Neural cell (in vitro differentiated cells): ENCODE measurements at regions not wholly inside any gene's neighbourhood (a gene's known extent, or its start where the extent isn't known, plus 50 kb on each side); places are given as distances from the start of the nearest gene placed in this dataset.

Source experiments
- H2AFZ ChIP-seq: fragments of 200-600, 300-800 bp; sonication (generic), shearing (Covaris generic); 2 replicates; pipeline ENCODE4 v1.6.0; 2014; ENCODE audit warnings: low read depth, mild to moderate bottlenecking, antibody characterized with exemption, low read length, moderate library complexity
- H3F3A ChIP-seq: fragments of 200-600 bp; shearing (Covaris generic); 2 replicates; pipeline ENCODE4 v1.6.1; 2016; ENCODE audit warnings: mild to moderate bottlenecking, moderate library complexity, mixed read lengths, antibody characterized with exemption, low read length; ENCODE audit not compliant: insufficient read depth, poor library complexity, severe bottlenecking
- H3K27ac ChIP-seq: fragments of 200-600, 300-800 bp; sonication (generic), shearing (Covaris generic); 2 replicates; pipeline ENCODE4 v1.5.1; 2014; ENCODE audit warnings: mild to moderate bottlenecking, low read length, moderate library complexity
- H3K27me3 ChIP-seq: fragments of 300-800, 200-600 bp; sonication (generic), shearing (Covaris generic); 2 replicates; pipeline ENCODE4 v1.6.0; 2014; ENCODE audit warnings: mild to moderate bottlenecking, low read depth, low read length, moderate library complexity; ENCODE audit not compliant: insufficient read depth
- H3K36me3 ChIP-seq: fragments of 300-800, 200-600 bp; sonication (generic), shearing (Covaris generic); 2 replicates; pipeline ENCODE4 v1.5.1; 2014; ENCODE audit warnings: mild to moderate bottlenecking, antibody characterized with exemption, low read length, moderate library complexity; ENCODE audit not compliant: insufficient read depth
- H3K4me2 ChIP-seq: fragments of 300-800, 200-600 bp; sonication (generic), shearing (Covaris generic); 2 replicates; pipeline ENCODE4 v1.6.0; 2014; ENCODE audit warnings: mild to moderate bottlenecking, low read length
- H3K4me3 ChIP-seq: fragments of 300-800, 200-600 bp; sonication (generic), shearing (Covaris generic); 2 replicates; pipeline ENCODE4 v1.5.1; 2014; ENCODE audit warnings: mild to moderate bottlenecking, low read length, moderate library complexity
- H3K79me2 ChIP-seq: fragments of 200-600 bp; shearing (Covaris generic); replicated peaks from 2 replicates; pipeline ENCODE4 v1.6.0; 2014; ENCODE audit warnings: mild to moderate bottlenecking, low read length, moderate library complexity; ENCODE audit not compliant: insufficient read depth
- H3K9ac ChIP-seq: fragments of 300-800, 200-600 bp; sonication (generic), shearing (Covaris generic); 2 replicates; pipeline ENCODE4 v1.6.1; 2016; ENCODE audit warnings: mild to moderate bottlenecking, low read length, mixed read lengths
- H3K9me2 ChIP-seq: fragments of 200-600 bp; shearing (Covaris generic); 2 replicates; pipeline ENCODE4 v1.6.1; 2016; ENCODE audit warnings: mild to moderate bottlenecking, low read length, mixed read lengths; ENCODE audit not compliant: insufficient read depth
- H3K9me3 ChIP-seq: fragments of 200-600, 300-800 bp; sonication (generic), shearing (Covaris generic); 2 replicates; pipeline ENCODE4 v1.6.1; 2016; ENCODE audit warnings: mild to moderate bottlenecking, mixed run types, low read length, moderate library complexity, mixed read lengths
- H4K20me1 ChIP-seq: fragments of 200-600 bp; shearing (Covaris generic); 2 replicates; pipeline ENCODE4 v1.6.1; 2016; ENCODE audit warnings: mild to moderate bottlenecking, mixed run types; ENCODE audit not compliant: insufficient read depth
- CTCF ChIP-seq: fragments of 450-650 bp; IDR thresholded peaks from 2 replicates; pipeline ENCODE4 v1.5.1; 2014; ENCODE audit warnings: antibody characterized with exemption, mild to moderate bottlenecking, moderate library complexity; ENCODE audit not compliant: poor library complexity, severe bottlenecking
- EP300 ChIP-seq: fragments of 450-650 bp; conservative IDR thresholded peaks from 2 replicates; pipeline ENCODE4 v1.6.1; 2014; ENCODE audit warnings: antibody characterized with exemption, mild to moderate bottlenecking, moderate library complexity; ENCODE audit not compliant: poor library complexity, severe bottlenecking
- EZH2 ChIP-seq: fragments of 200-600, 300-800 bp; shearing (Covaris generic), sonication (generic); IDR thresholded peaks from 2 replicates; pipeline ENCODE4 v1.6.1; 2014; ENCODE audit warnings: antibody characterized with exemption, low read length, borderline replicate concordance, mild to moderate bottlenecking; ENCODE audit not compliant: insufficient read depth, poor library complexity, severe bottlenecking
- MXI1 ChIP-seq: fragments of 450-650 bp; conservative IDR thresholded peaks from 2 replicates; pipeline ENCODE4 v1.6.1; 2014; ENCODE audit warnings: antibody characterized with exemption, mild to moderate bottlenecking; ENCODE audit not compliant: poor library complexity, severe bottlenecking
- POLR2AphosphoS5 ChIP-seq: IDR thresholded peaks from 2 replicates; pipeline ENCODE4 v1.6.1; 2012
- RAD21 ChIP-seq: fragments of 450-650 bp; conservative IDR thresholded peaks from 2 replicates; pipeline ENCODE4 v1.6.1; 2014; ENCODE audit warnings: antibody characterized with exemption, mild to moderate bottlenecking, moderate library complexity
- REST ChIP-seq: IDR thresholded peaks from 2 replicates; pipeline ENCODE4 v1.6.1; 2012; ENCODE audit warnings: borderline replicate concordance
- SMC3 ChIP-seq: fragments of 450-650 bp; conservative IDR thresholded peaks from 2 replicates; pipeline ENCODE4 v1.6.1; 2014; ENCODE audit warnings: antibody characterized with exemption, mild to moderate bottlenecking, moderate library complexity; ENCODE audit not compliant: poor library complexity
- TAF1 ChIP-seq: IDR thresholded peaks from 2 replicates; pipeline ENCODE4 v1.6.1; 2012; ENCODE audit warnings: low read depth

GRCh38 chr15:97790180-97790579 lies 170.3 kb upstream of the ARRDC4 start:
- no peak for TF ChIP-seq REST
- TF ChIP-seq CTCF, result no peak
- no peak for TF ChIP-seq MXI1
- no peak for TF ChIP-seq SMC3
- Histone ChIP-seq H3K4me3 (no peak overlapping the region), H3K36me3 (no peaks in the 10 kb centered on the region), H3K79me2 (no peaks in the 10 kb centered on the region), H3K9ac (no peak overlapping the region), H2AFZ (no peak overlapping the region), H3K27ac (no peak overlapping the region), H3K27me3 (no peaks in the 10 kb centered on the region), H3K9me2 (no peaks in the 10 kb centered on the region), H3K9me3 (no peaks in the 10 kb centered on the region), H3K4me2 (no peak overlapping the region), H4K20me1 (no peaks in the 10 kb centered on the region), H3F3A (no peaks in the 10 kb centered on the region)

GRCh38 chr15:97791824-97792792 lies 168.4 kb upstream of the ARRDC4 start:
- Histone ChIP-seq H4K20me1 (no peaks in the 10 kb centered on the region), H3K9me2 (no peaks in the 10 kb centered on the region), H3K27ac (no peak overlapping the region), H3K9ac (no peak overlapping the region), H3K79me2 (no peaks in the 10 kb centered on the region), H3K27me3 (no peaks in the 10 kb centered on the region), H3K4me3 (no peak overlapping the region), H3K4me2 (no peak overlapping the region), H2AFZ (no peak overlapping the region), H3K9me3 (no peaks in the 10 kb centered on the region), H3F3A (no peaks in the 10 kb centered on the region), H3K36me3 (no peaks in the 10 kb centered on the region)
- TF ChIP-seq POLR2AphosphoS5 (no peak), MXI1 (no peak), CTCF (no peak), SMC3 (no peak), RAD21 (no peak), EZH2 (no peak), REST (no peak), TAF1 (no peak), EP300 (no peak)
